H1 (cell line): ENCODE measurements at regions not wholly inside any gene's neighbourhood (a gene's known extent, or its start where the extent isn't known, plus 50 kb on each side); places are given as distances from the start of the nearest gene placed in this dataset.

Experiments used
- CTCF ChIP-seq, 3 experiments: IDR thresholded peaks; 1 replicate in 2 of 3; 2 replicates in 1 of 3; pipeline versions ENCODE4 v1.5.1 to v1.6.1; 2011; ENCODE audit warnings: low read length in 3 of 3, mild to moderate bottlenecking in 3 of 3, inconsistent platforms in 2 of 3, low read depth in 1 of 3, moderate library complexity in 1 of 3; ENCODE audit not compliant: insufficient read depth in 1 of 3; ENCODE audit errors: control extremely low read depth in 1 of 3
- EP300 ChIP-seq, 2 experiments: IDR thresholded peaks; 1 replicate in 1 of 2; 2 replicates in 1 of 2; pipeline ENCODE4 v1.6.1; 2011 to 2012; ENCODE audit warnings: low read depth in 2 of 2, low read length in 2 of 2, mild to moderate bottlenecking in 2 of 2, borderline replicate concordance in 1 of 2, inconsistent platforms in 1 of 2, moderate library complexity in 1 of 2
- EZH2 ChIP-seq: fragments of 200-600 bp; sonication (generic); IDR thresholded peaks from 2 replicates; pipeline ENCODE4 v1.7.1; 2012; ENCODE audit warnings: low read depth, mild to moderate bottlenecking, moderate library complexity, low read length, inconsistent platforms; ENCODE audit not compliant: severe bottlenecking
- MAFK ChIP-seq: IDR thresholded peaks from 2 replicates; pipeline ENCODE4 v1.6.1; 2012; ENCODE audit warnings: low read depth, mild to moderate bottlenecking, improper control_type of control experiment, low read length
- POLR2A ChIP-seq, 2 experiments: IDR thresholded peaks; 1 replicate in 1 of 2; 2 replicates in 1 of 2; pipeline ENCODE4 v1.6.1; 2011; ENCODE audit warnings: low read depth in 2 of 2, low read length in 2 of 2, mild to moderate bottlenecking in 2 of 2; ENCODE audit errors: control extremely low read depth in 1 of 2
- ZNF274 ChIP-seq: IDR thresholded peaks from 2 replicates; pipeline ENCODE4 v1.7.0; 2012; ENCODE audit warnings: low read length, borderline replicate concordance; ENCODE audit errors: extremely low read depth

DNA sequence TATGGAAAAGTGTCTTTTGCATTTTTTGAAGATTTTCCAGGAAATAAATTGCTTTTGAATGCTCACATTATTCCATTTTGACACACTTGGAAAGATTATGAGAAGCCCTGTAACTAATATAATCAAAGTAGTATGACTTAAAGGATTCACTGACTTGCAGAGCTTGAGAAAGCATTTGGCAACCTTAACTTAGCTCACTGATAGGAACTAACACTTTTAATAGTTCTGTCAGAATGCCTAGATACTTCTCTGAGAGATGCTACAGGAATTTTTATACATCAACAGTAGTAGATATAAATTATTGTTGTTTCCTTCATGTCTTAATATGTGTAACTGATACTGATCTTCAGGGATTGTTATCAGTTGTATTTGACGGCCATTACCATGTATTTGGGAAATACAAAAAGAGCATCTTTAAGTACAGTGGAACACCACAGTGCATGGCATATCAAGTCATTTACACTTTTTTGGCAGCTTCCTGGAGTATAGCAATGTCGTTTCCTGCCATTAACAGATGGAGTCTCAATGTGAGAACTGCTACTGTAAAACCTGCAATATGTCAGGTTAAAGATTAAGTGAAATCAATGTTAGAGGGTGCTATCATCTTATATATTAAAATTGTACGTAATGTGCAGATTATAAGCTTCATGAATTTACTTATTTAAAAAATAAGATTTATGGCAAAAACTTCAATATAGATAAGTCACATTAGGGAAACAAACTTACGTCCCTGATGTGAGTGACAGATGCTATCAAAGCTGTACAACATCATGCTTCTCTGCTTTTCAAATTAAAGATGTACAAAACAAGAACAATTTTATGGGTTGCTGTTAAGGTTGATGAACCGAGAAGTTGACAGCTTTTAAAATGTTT is 1159.8 kb upstream of the MIR17HG start:
- TF ChIP-seq EP300 (IDR thresholded peaks at IDR 0.05; ENCODE audit: borderline replicate concordance in 1 of 2, low read depth in 2 of 2, low read length in 2 of 2) = no peak
- TF ChIP-seq EZH2 = no peak
- no peak for TF ChIP-seq ZNF274
- TF ChIP-seq POLR2A (IDR thresholded peaks at IDR 0.05; ENCODE audit: control extremely low read depth in 1 of 2, low read depth in 2 of 2, low read length in 2 of 2) = no peak
- TF ChIP-seq MAFK = no peak
- no peak for TF ChIP-seq CTCF (IDR thresholded peaks at IDR 0.05; ENCODE audit: control extremely low read depth in 1 of 3, insufficient read depth in 1 of 3, low read depth in 1 of 3, low read length in 3 of 3)
